Stimulated activated CD8-positive, alpha-beta memory T cell treated with anti-CD3 and anti-CD28 coated beads, Interleukin-7, amount 100 ng/mL, for 48 hours (primary cell): ENCODE measurements at regions not wholly inside any gene's neighbourhood (a gene's known extent, or its start where the extent isn't known, plus 50 kb on each side); places are given as distances from the start of the nearest gene placed in this dataset.

Experiments
- DNase-seq, 2 donors: peaks; one replicate each; pipeline ENCODE4 v3.0.0-alpha.2; 2020; ENCODE audit warnings: low read depth in 1 of 2; ENCODE audit errors: extremely low read depth in 1 of 2

DNA sequence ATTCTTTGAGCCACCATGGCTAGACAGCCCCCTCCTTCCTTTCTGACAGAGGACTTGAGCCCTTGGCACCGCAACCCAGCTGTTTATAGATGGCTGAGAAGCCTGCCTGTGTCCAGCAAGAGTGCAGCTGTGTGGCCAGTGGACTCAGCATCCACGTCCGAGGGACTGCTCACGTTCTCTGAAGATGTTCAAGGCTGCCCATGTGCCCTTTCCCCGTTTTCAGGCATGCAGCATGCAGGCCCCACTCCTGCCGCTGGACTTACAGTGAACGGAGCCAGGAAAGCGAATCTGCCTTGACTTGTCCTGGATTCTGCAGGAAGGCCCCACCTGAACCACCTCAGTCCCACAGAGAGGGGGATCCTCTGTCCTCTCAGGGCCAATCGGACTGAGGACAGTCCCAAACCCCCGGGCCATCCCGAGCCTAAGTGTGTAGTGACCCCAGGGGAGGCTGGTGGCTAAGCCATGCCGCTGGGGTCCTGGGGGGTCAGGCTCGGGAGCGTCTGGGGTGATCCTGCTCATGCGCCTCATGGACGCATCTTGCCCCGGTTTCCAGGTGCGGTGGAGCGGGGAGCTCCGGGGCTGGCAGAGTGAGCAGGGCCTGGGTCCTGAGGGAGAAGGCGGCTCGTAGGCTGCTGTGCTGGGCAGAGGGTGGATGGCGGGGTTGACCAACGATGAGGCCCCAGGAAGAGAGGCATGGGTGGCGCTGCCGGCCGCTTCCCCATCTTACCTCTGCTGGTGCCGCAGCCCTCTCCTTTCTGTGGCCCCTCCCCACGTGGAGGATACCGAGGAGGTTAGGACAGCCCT is 170.7 kb downstream of the CTTN start:
- no peak for DNase-seq

DNA sequence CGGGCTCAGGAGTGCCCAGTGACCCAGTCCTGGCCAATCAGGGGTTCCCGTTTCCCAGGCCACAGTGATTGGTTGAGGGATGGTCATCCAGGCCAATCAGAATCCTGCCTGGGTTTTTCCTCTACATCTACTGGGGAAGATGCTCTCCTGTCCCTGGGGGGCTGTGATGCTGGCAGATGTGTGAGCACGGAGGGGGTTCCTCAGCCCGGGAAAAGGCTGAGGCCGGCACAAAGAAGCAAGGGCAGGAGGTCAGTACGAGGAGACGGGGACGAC is 171.2 kb downstream of the CTTN start:
- DNase-seq: no peak

DNA sequence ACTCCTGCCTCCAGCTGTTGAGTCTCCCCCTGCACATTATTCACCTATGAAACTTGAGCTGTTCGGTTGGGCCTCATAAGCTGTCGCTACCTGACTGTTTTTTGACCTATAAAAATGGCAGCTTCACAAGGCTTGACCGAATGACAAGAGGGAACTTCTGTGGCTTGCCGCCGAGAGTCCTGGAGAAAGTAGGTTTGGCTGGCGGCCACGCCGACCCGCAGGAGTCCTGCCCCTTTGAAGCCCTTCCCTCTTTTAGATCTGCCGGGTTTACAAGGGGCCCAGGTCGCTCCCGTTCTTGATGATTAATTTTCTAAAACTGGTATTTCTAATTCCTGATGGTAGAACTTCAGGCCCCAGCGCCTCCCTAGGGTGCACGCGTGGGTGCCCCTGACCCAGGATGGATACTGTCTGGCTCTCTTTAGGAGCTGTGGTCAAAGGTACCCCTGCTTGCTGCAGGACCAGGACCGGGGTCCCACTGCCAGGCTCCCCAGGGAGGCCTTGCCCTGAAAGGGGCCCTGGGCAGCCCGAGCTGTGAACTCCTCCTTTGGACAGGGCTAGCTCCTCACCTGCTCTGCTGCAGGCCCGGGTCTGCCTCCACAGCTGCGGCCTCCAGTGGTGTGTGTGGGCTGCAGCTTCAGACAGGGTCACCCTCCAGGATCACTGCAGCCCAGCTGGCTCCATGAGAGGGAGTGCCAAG is 171.8 kb downstream of the CTTN start:
- no peak for DNase-seq

DNA sequence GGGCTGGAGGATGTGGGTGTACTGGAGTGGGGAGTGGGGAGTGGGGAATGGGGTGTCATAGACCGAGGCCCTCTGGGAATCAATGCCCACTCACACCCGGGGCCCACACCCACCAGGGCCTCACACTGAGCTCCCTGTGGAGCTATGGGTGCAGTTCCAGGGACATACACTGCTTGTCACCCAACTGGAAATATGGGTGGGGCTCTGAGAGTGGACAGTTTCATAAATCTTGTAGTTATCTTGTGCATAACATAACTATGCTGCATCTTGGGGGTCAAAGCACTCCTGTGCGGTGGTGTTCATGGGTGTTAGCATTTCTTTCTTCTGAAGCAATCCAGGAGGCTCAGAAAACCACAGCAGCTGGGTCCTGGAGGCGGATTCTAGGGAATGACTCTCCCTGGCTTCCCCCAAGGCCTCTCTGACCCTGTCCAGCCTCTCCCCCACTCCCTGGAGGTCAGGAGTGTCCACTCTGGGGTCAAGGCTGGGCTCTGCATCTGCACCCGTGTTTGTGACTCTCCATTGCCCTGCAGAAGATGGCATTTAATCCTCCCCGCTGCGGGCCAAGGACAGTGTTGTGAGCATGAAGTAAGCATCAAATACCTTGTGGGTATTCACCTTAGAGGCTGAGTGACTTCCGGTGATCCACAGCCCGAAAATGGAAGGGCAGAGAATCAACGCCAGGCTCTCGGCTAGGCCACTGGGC is 172.5 kb downstream of the CTTN start:
- DNase-seq: no peak

DNA sequence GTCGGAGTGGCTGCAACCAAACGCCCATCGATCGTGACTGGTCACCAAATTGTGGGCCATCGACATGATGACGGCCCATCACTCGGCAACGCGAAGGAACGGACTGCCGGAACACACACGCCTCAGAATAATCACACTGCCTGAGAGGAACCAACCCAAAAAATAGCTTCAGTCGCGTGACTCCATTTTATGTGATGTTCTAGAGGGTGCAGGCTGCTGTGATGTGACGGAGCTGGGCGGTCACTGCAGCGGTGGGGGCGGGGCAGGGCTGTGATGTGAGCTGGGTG is 174.6 kb downstream of the CTTN start:
- no peak for DNase-seq

DNA sequence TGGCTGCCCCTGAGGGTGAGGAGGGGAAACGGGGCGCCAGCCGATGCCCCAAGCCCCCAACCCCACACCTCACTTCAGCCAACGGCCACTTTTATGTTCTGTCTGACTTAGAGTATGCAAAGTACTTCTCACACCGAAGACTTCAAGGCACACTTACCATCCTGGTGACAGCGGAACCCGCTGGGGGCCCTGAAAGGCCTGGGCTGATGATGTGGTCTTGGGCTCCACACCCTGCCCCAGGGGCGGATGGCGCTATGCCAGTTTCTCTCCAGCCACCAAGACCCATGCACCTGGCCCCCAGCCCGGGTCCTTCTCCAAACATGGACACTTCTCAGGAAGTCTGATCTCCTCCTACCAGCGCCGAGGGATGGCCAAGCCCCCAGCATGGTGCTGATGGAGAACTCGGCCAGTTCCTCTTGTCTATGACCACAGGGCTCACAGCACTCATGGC is 175.4 kb downstream of the CTTN start:
- DNase-seq: no peak

DNA sequence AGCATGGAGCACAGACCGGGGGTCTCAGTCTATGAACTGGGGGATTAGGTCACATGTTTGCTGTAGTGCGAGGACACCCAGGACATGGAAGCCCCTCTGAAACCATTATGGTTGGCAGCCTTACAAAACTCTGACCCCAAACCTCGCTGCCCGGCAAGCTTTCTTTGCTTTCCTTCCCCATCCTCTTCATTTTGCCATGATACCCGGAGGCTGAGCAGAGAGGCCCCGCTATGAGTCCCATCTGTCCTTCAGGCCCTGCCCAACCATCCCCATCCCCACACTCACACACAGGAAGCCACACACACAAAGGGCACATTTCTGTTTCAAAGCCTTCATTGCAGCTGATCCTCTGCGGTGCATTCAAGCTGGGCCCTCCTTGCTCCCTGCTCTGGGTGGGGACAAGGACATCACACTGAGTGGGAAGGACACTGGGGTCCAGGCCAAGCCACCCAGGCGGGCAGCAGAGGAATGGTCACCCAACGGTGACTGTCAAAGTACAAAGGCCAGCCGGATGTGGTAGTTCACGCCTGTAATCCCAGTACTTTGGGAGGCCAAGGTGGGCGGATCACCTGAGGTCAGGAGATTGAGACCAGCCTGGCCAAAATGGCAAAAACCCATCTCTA is 176.5 kb downstream of the CTTN start:
- DNase-seq: no peak

DNA sequence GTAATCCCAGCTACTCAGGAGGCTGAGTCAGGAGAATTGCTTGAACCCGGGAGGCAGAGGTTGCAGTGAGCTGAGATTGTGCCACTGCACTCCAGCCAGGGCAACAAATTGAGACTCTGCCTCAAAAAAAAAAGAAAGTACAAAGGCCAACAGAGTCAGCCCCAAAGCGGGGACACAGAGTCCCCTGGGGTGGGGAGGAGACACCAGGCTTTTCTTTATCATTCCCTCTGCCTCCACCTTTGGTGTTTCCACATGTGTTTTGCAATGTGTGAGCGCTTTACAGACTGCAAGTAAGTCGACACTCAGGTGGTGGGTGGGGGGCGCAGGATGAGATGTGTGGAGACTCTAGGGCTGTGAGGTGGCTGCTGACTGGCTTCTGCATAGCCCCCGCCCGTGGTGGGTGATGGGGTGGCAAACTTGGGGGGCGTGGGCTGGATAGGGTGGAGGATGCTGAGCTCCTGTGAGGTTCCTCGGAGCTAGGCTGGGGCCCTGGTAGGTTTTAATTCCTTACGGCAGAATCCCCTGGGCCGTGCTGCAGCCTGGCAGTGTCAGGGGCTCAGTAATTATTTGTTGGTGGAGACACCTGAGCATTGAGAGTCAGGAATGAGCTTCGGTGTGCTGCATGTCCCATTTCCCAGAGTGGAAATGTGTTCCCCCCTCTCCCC is 177.2 kb downstream of the CTTN start:
- no peak for DNase-seq

DNA sequence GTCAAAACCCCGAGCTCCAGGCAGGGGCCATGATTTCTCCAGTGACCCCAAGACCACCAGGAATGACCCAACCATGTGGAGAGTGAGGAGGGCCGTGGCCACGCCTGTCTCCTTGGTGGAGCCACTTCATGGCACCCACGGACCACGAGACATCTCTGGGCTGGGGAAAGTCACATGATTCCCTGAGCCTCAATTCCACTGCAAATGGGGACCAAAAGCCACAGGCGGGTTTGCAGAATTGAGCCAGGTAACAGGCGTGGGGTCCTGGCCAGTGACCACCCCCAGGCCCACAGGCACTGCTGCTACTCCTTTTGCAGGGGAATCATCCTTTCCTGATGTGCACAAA is 178.9 kb downstream of the CTTN start:
- DNase-seq: no peak

DNA sequence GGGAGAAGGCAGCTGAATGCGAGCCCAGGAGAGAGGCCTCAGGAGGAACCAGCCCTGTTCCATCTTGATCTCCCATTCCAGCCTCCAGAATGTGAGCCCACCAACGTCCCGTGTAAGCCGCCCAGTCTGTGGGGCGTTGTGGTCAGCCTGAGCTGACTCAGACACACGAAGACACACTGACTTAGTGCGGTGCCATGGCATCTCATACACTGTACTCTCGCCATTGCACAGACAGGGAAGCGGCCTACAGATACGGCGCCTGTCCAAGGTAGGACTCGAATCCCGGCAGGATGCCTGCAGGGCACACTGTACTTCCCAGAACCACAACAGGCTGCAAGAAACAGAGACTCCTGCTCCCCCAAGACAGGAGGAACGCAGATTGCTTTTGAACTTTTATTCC is 179.6 kb downstream of the CTTN start:
- no peak for DNase-seq

DNA sequence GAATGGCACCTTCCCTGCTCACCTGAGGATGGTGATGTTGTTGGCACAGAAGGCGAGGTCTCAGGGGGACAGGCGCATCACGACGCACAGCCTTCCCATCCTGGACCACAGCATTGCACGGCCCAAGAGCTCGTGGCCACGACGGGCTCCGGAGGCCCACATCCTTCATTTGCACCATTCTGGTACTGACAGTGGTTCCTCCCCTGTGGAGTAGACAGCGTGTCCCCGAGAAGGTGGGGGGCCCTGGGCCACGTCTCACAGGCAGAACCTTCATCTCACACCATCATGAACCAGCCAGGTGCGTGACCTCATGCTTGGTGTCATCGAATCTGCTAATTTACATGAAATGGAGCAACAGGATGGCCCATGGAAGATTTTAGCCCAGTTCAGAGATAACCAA is 180.0 kb downstream of the CTTN start:
- DNase-seq: no peak

DNA sequence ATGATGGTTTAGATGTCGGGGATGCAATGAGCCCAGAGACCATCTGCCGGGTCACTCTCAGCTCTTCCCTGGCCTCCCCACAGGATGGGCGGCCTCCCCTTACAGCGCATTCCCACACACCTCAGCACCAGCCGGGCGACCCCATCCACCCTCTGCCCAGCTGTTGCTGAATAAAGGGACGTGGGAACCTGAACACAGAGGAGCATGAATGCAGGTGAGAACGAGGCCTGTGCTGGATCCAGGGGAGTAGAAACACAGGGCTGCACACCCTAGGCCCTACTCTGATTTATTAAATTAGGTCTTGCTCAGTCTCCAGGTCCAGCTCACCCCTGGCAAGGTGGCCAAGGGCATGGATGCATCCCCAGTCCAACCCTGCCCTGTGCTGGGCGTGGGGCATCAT is 180.5 kb downstream of the CTTN start:
- DNase-seq: no peak

DNA sequence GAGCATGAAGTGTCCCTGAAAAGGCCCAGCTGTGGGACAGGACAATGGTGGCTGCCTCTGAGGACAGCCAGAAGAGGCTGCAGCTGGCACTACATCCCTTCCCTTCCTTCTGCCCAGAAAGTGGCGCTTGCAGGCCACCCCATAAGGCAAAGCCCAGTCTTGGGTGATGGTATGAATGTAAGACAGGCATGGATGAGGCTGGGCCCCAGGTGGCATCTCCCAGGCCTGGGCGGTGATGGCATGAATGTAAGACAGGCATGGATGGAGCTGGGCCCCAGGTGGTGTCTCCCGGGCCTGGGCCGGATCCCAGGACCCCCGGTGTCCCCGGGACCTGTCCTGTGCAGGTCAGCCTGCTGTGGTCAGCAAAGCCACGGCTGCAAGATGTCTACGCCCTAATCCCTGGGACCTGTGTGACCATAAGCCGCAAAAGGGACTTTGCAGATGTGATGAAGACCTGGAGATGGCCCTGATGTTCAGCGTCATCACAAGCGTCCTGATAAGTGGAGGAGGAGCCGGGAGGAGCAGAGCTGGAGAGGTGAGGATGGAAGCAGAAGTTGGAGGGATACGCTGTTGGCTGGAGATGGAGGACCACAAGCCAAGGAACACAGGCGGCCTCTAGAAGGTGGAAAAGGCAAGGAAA is 181.1 kb downstream of the CTTN start:
- DNase-seq: no peak

DNA sequence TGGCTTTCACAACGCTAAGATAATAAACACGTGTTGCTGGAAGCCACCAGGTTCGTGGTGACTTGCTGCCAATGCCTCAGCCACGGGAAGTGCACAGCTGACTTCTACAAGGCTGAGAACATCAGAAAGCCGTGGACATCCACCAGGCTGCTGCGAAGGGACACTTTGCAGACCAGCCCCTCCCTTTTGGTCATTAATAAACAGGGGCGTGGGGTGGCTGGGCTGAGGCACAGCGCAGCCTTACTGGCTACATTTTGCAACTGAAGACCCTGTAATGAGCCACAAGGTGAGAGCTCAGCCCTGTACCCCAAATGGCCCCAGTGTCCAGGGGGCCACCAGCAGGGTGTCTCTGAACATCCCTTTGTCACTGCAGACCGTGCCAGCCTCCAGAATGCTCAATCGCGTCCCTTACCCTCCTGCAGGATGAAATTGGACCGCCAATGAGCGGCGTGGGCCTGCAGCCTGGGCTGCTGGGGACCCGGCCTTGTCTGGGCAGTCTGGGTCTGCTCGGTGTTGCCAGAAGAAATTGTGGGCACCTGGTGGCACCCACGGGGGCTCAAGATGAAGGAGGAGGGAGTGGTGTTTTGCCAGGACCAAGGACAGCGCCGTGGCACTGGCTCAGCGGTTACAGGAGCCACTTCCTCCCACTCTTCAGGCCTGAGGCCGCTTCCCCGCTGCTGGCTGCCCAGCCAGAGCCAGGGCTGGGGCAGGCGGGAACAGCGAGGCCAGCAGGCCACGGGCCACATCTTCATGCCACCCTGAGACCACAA is 181.9 kb downstream of the CTTN start:
- no peak for DNase-seq

DNA sequence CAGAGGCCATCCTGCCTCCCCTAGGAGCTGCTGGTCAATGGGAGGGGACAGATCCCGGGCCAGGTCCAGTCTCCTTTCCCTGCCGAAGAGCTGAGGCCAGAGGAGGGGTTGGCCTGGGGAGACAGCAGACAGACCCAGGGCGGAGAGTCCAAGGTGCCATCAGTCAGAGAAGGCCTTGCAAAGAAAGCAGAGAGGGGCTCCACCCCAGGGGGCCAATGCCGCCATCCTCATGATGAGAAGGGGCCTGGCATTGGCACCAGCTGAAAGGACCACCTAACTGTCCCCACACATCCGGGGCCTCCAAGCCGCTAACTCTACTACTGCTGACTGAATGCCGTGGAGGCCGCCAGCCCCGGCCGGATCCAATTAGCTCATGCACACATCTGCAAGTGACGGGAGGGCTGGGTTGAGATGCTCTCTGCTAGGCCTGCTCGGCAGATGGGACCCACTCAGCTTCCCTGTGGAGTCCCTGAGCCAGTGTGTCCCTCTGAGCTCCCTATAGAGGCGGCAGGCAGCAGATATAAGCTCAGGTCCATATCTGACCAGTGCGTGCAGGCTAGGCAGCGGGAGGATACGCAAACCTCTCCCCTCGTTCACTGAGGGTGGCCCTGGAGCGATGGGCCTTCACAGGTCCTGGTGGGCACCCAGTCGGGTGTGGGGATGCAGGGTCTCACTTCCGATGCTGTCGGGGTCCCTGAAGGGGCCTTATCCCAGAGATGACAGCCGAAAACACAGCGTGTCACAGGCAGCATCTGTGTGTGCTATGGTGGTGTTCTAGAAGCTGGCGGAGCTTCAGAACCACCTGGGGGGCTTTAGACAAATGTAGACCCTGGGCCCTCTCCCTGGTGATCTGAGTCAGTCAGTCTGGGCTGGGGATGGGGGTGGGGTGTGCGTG is 183.9 kb downstream of the CTTN start:
- DNase-seq: no peak

DNA sequence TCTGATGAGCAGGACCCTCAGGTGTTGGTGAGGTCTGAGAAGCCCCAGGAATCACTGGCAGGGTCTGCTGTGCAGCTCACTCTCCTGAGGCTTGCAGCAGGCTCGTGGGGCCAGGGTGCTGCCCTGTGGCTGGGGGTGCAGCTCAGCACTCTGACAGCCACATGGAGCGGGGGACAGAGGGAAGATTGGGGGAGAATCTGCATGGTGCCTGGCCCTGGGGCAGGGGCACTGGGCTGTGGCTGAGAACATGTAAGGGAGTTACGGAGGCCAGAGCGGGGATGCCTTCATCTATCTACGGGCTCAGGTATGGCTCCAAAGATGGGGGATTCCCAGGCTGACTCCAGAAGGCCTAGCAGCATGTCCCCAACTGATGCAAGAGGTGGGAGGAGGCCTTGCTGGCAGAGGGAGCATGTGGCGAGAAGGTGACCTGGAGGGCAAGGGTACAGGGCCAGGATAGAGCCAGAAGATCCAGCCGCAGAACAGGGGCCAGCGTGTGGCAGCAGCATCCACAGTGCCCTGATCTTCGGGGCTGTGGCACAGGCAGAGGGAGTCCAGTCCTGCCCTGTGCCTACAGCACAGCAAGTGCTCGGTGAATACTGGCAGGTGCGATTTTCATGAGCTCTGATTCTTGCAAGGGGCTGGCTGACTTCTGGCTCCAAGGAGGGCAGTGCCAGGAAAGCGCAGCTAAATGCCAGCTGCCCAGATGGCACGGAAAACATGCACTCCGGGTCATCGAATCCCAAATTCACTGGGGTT is 184.7 kb downstream of the CTTN start:
- no peak for DNase-seq

DNA sequence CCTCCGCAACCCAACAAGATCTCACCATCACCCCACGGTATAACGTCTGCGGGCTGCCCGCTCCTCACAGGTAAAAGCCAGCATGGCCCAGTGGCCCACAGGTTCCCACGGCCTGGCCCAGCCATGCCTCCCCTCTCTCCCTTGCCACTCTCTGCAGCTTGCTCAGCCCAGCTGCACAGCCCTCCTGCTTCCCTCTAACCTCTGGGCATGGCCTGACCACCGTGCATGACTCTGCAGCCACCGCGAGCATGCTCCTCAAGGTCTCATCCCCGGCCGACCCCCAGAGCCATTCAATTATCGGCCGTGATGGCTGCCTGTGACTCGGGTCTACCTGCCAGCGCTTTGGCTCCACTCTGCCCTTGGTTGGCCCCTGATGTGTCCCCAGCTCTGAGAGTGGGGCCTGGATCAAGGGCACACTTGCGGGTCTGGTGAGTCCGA is 185.5 kb downstream of the CTTN start:
- DNase-seq: no peak

DNA sequence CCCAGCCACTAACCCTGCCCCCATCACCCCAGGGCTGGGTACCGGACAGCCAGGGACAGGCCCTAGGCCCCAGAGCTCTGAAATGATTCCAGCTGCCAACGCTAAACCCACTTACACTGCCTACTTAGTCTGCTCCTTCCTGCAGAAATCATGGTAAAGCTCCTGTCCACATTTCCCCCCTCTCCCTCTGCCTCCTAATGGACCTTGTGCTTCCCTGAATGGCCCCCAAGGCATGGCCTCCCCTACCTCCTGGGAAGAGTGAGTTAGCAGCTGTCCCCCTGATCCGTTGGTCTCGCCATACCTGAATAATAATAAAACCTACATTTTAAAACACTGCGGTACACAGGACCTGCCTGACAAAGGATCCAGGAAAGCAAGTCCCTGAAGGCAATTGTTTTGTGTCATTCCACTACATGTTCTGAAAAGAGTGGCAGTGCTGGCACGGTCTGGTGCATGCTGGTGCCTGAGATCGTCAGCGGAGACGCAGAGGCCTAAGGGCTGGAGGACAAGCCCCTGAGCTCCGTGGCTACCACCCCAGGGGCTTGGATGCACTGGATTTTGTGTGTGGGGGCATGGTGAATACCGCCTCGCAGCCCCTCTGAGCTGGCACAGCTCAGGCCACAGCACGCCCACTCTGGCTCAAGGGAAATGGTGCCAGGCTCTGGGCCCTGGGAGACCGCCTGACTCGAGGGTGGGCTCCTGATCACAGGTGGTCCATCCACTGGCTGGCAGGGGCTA is 186.3 kb downstream of the CTTN start:
- DNase-seq: no peak
